ENCODE measurements at regions not wholly inside any gene's neighbourhood (a gene's known extent, or its start where the extent isn't known, plus 50 kb on each side); places are given as distances from the start of the nearest gene placed in this dataset.
"Not testable (repeated sequence)": the region's sequence is repeated elsewhere in the genome, so short reads cannot be mapped to it uniquely, and the experiment has no call there.

DNA sequence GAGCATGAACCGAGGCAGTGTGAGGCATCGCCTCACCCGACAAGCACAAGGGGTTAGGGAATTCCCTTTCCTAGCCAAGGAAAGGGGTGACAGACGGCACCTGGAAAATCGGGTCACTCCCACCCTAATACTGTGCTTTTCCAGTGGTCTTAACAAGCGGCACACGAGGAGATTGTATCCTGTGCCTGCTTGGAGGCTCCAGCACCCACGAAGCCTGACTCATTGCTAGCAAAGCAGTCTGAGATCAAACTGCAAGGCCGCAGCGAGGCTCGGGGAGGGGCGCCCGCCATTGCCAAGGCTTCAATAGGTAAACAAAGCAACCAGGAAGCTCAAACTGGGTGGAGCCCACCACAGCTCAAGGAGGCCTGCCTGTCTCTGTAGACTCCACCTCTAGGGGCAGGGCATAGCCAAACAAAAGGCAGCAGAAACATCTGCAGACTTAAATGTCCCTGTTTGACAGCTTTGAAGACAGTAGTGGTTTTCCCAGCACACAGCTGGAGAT, 109.0 kb upstream of the IRAK1BP1 start:
- not testable (repeated sequence) for DNase-seq (ENCODE audit: low spot score); H3K4me1 ChIP-seq (ENCODE audit: control insufficient read depth in 4 of 4, insufficient read depth in 4 of 4, low read length in 3 of 4)

DNA sequence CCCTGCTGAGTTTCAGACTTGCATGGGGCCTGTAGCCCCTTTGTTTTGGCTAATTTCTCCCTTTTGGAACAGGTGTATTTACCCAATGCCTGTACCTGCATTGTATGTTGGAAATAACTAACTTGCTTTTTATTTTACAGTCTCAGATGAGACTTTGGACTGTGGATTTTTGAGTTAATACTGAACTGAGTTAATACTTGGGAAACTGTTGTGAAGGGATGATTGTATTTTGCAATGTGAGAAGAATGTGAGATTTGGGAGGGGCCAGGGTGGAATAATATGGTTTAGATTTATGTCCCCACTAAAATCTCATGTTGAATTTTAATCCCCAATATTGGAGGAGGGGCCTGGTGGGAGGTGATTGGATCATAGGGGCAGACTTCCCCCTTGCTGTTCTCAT, 99.1 kb upstream of the IRAK1BP1 start:
- no peak overlapping the region for H3K4me3 ChIP-seq (ENCODE audit: low read depth in 1 of 3, low read length in 3 of 3)
- no peaks in the 10 kb centered on the region for H3K36me3 ChIP-seq (ENCODE audit: control insufficient read depth in 4 of 4, insufficient read depth in 3 of 4, low read depth in 1 of 4, low read length in 3 of 4)
- DNase-seq (ENCODE audit: low spot score) = no peak
- no peak overlapping the region for H3K27ac ChIP-seq (ENCODE audit: low read depth in 1 of 2, low read length in 2 of 2)
- H3K9me3 ChIP-seq (ENCODE audit: control insufficient read depth in 4 of 4, low read length in 3 of 4) = no peaks in the 10 kb centered on the region
- H3K27me3 ChIP-seq (ENCODE audit: control insufficient read depth in 4 of 4, insufficient read depth in 4 of 4, low read length in 3 of 4) = no peaks in the 10 kb centered on the region
- H3K9ac ChIP-seq (ENCODE audit: low read depth in 1 of 2, low read length in 2 of 2) = no peak overlapping the region
- TF ChIP-seq, protein P1, sequence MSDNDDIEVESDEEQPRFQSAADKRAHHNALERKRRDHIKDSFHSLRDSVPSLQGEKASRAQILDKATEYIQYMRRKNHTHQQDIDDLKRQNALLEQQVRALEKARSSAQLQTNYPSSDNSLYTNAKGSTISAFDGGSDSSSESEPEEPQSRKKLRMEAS (IDR thresholded peaks at IDR 0.05) = no peak
- TF ChIP-seq YY1 (IDR thresholded peaks at IDR 0.05) (no peak), NR2F2 (IDR thresholded peaks at IDR 0.05) (no peak), SP1 (IDR thresholded peaks at IDR 0.05) (no peak), HNF4G (IDR thresholded peaks at IDR 0.05) (no peak), HNF4A (conservative IDR thresholded peaks at IDR 0.05) (peak in 1 of 2 donors; percentile 63), FOXA1 (IDR thresholded peaks at IDR 0.05) (no peak), RXRA (IDR thresholded peaks at IDR 0.05) (peak in 1 of 2 donors; percentile 10)
- TF ChIP-seq, protein P2, sequence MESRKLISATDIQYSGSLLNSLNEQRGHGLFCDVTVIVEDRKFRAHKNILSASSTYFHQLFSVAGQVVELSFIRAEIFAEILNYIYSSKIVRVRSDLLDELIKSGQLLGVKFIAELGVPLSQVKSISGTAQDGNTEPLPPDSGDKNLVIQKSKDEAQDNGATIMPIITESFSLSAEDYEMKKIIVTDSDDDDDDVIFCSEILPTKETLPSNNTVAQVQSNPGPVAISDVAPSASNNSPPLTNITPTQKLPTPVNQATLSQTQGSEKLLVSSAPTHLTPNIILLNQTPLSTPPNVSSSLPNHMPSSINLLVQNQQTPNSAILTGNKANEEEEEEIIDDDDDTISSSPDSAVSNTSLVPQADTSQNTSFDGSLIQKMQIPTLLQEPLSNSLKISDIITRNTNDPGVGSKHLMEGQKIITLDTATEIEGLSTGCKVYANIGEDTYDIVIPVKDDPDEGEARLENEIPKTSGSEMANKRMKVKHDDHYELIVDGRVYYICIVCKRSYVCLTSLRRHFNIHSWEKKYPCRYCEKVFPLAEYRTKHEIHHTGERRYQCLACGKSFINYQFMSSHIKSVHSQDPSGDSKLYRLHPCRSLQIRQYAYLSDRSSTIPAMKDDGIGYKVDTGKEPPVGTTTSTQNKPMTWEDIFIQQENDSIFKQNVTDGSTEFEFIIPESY (IDR thresholded peaks at IDR 0.05) = no peak
- TF ChIP-seq, protein P3, sequence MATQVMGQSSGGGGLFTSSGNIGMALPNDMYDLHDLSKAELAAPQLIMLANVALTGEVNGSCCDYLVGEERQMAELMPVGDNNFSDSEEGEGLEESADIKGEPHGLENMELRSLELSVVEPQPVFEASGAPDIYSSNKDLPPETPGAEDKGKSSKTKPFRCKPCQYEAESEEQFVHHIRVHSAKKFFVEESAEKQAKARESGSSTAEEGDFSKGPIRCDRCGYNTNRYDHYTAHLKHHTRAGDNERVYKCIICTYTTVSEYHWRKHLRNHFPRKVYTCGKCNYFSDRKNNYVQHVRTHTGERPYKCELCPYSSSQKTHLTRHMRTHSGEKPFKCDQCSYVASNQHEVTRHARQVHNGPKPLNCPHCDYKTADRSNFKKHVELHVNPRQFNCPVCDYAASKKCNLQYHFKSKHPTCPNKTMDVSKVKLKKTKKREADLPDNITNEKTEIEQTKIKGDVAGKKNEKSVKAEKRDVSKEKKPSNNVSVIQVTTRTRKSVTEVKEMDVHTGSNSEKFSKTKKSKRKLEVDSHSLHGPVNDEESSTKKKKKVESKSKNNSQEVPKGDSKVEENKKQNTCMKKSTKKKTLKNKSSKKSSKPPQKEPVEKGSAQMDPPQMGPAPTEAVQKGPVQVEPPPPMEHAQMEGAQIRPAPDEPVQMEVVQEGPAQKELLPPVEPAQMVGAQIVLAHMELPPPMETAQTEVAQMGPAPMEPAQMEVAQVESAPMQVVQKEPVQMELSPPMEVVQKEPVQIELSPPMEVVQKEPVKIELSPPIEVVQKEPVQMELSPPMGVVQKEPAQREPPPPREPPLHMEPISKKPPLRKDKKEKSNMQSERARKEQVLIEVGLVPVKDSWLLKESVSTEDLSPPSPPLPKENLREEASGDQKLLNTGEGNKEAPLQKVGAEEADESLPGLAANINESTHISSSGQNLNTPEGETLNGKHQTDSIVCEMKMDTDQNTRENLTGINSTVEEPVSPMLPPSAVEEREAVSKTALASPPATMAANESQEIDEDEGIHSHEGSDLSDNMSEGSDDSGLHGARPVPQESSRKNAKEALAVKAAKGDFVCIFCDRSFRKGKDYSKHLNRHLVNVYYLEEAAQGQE (IDR thresholded peaks at IDR 0.05) = no peak
- H3K4me1 ChIP-seq (ENCODE audit: control insufficient read depth in 4 of 4, insufficient read depth in 4 of 4, low read length in 3 of 4) = peaks cover 0 to 2% (median 0%) of the 10 kb centered on the region in 4 donors

More for the DNA sequence above, 109.0 kb upstream of the IRAK1BP1 start:
- H3K9me3 ChIP-seq (ENCODE audit: control insufficient read depth in 4 of 4, low read length in 3 of 4); H3K27ac ChIP-seq (ENCODE audit: low read depth in 1 of 2, low read length in 2 of 2); H3K9ac ChIP-seq (ENCODE audit: low read depth in 1 of 2, low read length in 2 of 2); H3K27me3 ChIP-seq (ENCODE audit: control insufficient read depth in 4 of 4, insufficient read depth in 4 of 4, low read length in 3 of 4); H3K36me3 ChIP-seq (ENCODE audit: control insufficient read depth in 4 of 4, insufficient read depth in 3 of 4, low read depth in 1 of 4, low read length in 3 of 4); H3K4me3 ChIP-seq (ENCODE audit: low read depth in 1 of 3, low read length in 3 of 3): not testable (repeated sequence)
- 77% methylated on average over 13 of the region's 13 CpGs for WGBS

DNA sequence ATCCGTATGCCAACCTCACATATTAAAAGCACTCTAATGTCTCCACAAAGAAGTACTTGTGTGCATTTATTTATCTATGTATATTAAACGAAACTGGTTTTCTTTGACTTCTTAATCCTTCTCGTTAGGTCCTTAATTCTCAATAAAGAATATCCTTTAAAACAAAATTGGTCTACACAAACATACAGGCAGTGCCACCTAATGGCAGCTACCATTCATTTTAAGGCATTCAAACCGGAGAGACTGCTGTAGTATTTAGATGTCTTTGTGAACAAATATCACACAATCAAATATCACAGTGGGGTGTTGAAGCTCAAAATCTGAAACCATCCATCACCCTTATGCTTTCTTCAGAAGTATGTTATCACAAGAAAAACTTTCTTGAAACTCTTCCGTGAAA, 96.6 kb upstream of the IRAK1BP1 start:
- no peak overlapping the region for H3K9ac ChIP-seq (ENCODE audit: low read depth in 1 of 2, low read length in 2 of 2)
- TF ChIP-seq RXRA (IDR thresholded peaks at IDR 0.05) = no peak
- no peak for TF ChIP-seq GABPA (IDR thresholded peaks at IDR 0.05 in 1 of 2, conservative IDR thresholded peaks at IDR 0.05 in 1 of 2)
- TF ChIP-seq FOXA2 (IDR thresholded peaks at IDR 0.05) = no peak
- peak in 1 of 2 donors; percentile 62 for TF ChIP-seq RAD21 (IDR thresholded peaks at IDR 0.05)
- no peak for TF ChIP-seq JUND (IDR thresholded peaks at IDR 0.05)
- no peak for TF ChIP-seq HNF4A (conservative IDR thresholded peaks at IDR 0.05)
- TF ChIP-seq, protein P4, sequence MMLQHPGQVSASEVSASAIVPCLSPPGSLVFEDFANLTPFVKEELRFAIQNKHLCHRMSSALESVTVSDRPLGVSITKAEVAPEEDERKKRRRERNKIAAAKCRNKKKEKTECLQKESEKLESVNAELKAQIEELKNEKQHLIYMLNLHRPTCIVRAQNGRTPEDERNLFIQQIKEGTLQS (IDR thresholded peaks at IDR 0.05) = no peak
- TF ChIP-seq HNF4G (IDR thresholded peaks at IDR 0.05) = no peak
- no peak for TF ChIP-seq FOXA1 (IDR thresholded peaks at IDR 0.05)
- TF ChIP-seq, protein P3 (IDR thresholded peaks at IDR 0.05) = no peak
- TF ChIP-seq, protein P5, sequence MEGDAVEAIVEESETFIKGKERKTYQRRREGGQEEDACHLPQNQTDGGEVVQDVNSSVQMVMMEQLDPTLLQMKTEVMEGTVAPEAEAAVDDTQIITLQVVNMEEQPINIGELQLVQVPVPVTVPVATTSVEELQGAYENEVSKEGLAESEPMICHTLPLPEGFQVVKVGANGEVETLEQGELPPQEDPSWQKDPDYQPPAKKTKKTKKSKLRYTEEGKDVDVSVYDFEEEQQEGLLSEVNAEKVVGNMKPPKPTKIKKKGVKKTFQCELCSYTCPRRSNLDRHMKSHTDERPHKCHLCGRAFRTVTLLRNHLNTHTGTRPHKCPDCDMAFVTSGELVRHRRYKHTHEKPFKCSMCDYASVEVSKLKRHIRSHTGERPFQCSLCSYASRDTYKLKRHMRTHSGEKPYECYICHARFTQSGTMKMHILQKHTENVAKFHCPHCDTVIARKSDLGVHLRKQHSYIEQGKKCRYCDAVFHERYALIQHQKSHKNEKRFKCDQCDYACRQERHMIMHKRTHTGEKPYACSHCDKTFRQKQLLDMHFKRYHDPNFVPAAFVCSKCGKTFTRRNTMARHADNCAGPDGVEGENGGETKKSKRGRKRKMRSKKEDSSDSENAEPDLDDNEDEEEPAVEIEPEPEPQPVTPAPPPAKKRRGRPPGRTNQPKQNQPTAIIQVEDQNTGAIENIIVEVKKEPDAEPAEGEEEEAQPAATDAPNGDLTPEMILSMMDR (IDR thresholded peaks at IDR 0.05; ENCODE audit: low read depth, low read length, missing input control) = peak; percentile 7
- DNase-seq (ENCODE audit: low spot score) = no peak
- H3K27me3 ChIP-seq (ENCODE audit: control insufficient read depth in 4 of 4, insufficient read depth in 4 of 4, low read length in 3 of 4) = no peaks in the 10 kb centered on the region
- H3K4me1 ChIP-seq (ENCODE audit: control insufficient read depth in 4 of 4, insufficient read depth in 4 of 4, low read length in 3 of 4) = peaks cover 0 to 2% (median 0%) of the 10 kb centered on the region in 4 donors
- WGBS = 77% methylated on average over 5 of the region's 5 CpGs
- no peak overlapping the region for H3K4me3 ChIP-seq (ENCODE audit: low read depth in 1 of 3, low read length in 3 of 3)
- H3K9me3 ChIP-seq (ENCODE audit: control insufficient read depth in 4 of 4, low read length in 3 of 4) = no peaks in the 10 kb centered on the region
- H3K36me3 ChIP-seq (ENCODE audit: control insufficient read depth in 4 of 4, insufficient read depth in 3 of 4, low read depth in 1 of 4, low read length in 3 of 4) = no peaks in the 10 kb centered on the region
- H3K27ac ChIP-seq (ENCODE audit: low read depth in 1 of 2, low read length in 2 of 2) = no peak overlapping the region
